HG02884 (cell line): ENCODE measurements at regions not wholly inside any gene's neighbourhood (a gene's known extent, or its start where the extent isn't known, plus 50 kb on each side); places are given as distances from the start of the nearest gene placed in this dataset.

Source experiments
- ATAC-seq: cut with Tn5 transposase; IDR thresholded peaks from one replicate; pipeline ENCODE4 v1.9.1; 2021; ENCODE audit warnings: mild to moderate bottlenecking, moderate library complexity; ENCODE audit not compliant: unreplicated experiment

DNA sequence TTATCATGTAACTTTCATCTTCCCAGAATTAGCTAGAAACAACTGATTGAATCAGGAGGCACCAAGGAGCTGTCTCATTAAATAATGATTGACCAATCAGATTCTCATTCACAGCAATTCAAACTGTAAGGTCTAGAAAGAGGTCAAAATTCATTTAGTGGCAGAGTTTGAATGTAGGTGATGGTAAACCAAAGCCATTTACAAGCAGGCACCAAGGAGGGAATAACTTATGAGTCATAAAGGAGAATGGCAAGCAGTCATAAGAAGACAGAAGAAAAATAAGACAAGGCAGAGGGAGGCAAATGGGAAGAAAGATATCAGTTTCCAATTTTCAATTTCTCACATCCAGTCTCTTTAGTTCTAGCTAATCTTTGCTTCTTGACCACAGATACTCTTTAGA lies 52.9 kb upstream of the DEFB112 start:
- ATAC-seq = no peak

DNA sequence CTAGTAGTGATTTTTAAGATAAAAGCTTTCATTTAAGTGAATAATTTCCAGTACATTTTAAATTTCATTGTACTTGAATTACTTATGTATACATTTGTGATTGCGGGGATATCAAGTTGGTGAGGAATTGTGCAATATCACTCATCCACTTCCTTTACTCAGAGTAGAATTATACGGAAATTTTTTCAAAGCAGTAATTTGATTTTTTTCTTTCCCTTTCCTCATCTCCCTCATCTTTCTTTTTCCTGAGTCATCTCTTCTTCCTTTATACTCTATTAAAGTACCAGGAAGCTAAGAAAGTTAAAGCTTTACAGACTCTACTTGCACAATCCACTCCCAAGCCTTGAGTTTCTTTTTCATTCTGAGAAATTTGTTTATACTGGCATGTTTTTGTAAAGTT lies 60.9 kb upstream of the DEFB112 start:
- ATAC-seq = no peak

DNA sequence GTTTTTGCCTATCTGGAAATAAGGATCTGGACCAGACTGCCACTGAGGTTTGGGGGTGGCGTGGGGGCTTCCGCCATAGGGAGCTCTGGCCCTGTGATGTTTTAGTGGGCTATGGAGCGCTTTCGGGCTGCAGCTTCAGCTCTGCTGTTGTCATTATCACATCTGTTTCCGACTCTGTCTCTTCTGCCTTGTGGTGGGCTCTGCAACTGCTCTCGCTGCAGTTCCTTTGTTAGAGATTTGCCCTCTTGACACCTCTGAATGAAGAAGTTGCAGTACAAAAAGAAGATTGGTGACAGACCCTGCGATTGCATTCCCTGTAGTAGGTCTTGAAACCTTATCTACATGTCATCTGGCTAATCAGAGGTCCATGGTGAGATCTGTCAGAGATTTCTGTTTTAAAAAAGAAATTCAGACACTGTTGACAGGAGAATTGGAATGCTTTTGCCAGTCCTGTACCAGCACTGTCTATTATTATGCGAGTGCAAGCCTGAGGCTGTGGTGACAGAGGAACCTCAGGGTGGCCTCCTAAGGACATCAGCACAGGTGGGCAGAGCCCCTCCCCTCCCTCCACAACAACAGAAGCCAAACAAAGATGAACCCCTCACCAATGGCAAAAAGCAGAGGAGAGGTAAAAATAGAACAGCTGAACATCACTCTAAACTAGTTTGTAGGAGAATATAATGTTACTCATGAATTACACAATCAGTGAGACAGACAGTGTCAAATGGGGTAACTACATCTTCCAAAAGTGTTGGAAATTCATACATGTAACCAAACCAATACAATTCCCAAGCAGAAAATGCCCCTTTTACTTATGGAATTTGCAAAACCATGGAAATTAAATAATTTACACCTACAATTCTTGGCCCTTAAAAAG lies 63.5 kb upstream of the DEFB112 start:
- ATAC-seq = no peak

DNA sequence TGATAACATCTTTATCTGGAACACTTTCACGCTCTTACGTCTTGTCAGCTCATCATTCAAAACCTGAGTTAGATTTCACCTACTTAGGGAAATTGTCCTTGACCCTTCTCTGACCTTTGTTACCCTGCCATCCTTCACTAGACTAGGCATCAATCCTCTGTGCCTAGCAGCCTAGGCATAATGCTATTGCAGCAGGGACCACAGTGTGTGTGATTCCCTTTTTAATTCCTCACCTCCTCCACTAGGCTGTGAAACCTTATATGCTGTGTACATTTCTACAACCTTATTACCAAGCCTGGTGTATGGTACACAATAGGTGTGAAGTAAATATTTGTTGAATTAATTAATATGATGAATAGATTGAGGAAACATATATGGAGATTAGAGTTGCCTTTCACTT lies 66.7 kb upstream of the DEFB112 start:
- ATAC-seq = no peak

DNA sequence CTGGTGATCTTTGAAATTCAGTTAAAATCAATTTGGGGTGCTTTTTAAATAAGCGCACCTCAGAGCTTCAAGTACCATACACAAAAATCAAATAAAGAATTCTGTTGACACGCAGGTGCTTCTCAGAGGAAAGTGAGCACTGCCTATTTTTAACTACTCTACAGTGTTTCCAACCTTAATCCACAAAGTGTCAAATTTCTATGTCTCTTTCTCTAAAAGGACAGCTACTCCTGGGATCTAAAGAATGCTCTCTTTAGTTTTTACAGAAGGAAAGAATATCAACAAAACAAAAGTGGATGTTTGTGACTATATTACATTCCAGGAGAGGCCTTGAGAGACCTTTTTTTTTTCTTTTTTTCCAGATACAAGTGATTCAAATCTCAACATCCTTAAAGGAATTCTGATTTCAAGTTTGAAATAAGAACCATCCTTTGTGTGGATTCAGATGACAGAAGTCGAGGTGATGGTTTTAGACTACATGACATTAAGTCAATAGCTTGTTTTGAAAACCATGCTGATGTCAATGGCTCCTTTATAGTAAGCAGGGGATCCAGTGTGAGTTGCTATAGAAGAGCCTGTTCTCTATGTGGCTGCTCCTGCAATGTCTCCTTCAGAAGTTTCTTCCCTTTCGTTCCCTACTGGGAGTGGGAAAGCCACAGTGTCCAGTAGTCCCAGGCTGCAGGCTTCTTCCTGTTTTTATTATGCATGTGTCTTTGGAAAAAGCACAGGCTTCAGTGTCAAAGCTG lies 67.2 kb upstream of the DEFB112 start:
- ATAC-seq = no peak

DNA sequence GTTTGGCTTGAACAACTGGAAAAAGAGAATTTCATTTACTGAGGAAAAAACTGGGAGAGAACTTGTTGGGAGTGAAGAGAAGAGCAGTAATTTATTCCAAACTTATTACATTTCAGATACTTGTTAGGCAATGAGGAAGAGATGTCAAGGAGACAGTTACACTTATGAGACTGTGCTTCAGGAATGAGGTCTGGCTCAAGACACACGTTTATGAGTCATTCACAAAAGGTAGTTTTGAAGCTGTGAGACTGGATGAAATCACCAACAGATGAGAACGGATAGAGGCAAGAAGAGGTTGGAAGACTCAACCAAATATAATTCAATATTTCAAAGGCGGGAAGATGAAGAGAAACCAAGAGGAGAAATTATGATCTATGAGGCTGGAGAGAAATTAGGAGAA lies 70.6 kb upstream of the DEFB112 start:
- ATAC-seq = no peak

DNA sequence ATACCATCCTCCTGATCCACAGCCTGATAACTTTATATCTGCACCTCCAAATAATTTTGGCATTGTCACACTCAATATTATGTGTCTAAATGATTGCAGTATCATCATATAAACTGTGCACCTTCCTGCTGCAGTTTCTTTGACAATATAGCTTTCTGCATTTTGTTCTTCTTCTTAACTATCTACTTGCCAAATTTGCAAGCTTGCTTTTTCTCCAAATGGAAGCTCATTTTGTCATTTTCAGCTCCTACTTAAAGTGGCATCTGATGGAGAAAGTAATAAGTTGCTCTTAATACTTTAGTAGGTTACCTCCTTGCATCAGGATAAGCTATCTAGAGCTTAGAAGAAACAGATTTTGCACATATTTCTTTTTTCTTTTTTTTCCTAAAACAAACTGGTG lies 74.0 kb upstream of the DEFB112 start:
- no peak for ATAC-seq

DNA sequence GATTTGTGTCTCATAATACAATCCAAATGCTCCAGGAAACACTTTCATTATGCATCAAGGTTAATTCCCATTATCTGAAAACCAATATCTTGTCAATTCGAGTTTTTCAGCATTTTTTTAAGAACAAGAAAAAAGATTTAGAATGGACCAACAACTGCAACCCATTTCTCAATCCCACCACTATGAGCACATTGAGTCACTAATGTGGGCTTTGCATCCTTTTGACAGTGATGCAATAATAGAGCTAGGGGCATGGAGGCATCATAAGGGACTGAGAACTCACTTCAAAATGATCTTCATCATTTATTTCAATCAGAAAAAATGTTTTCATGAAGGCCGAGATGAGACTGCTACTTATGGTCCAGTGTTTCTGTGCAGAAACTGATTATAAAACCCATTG lies 74.8 kb upstream of the DEFB112 start:
- no peak for ATAC-seq

DNA sequence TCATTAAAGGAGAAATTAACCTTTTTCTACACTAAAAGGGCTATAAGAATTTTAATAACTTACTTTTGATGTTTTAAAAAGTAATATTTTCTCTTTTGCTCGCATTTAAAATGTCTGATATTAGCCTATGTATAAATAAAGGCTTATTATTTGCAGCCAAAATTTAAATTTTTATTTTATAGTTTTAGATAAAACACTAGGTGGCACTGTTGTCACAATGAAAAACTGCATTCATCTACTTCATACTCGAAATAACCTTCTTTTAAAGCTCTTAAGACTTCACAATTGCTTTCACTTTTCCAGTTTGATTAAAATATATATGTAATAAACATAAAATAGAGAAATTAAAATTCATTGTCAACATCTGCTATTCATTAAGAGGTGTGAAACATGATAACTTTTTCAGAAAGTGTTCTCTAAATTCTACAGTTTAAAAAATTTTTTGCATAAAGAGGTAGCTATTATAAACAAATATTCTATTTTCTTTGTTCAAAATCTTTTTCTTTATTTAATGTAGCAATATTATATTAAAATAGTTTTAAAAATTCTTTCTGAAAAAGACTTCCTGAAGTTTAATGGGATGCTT lies 78.8 kb upstream of the DEFB112 start:
- no peak for ATAC-seq

DNA sequence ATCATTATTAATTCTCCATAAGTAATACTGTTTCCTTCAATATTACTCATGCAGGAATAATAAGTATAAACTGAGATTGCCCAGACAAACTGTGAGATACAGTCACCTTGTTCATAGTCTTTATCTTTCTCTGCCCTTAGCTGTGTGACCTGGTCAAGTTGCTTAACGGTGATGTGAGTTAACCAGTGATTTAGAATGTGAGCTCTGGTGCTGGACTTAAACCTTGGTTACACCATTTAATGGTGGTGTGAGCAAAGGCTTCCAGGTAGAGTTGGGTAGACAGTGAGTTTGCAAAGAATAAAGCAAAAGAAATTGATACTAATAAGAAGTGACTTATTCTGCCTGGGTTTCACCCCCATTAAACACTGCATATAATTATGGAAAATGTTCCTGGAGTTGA lies 86.2 kb upstream of the DEFB112 start:
- ATAC-seq = no peak

DNA sequence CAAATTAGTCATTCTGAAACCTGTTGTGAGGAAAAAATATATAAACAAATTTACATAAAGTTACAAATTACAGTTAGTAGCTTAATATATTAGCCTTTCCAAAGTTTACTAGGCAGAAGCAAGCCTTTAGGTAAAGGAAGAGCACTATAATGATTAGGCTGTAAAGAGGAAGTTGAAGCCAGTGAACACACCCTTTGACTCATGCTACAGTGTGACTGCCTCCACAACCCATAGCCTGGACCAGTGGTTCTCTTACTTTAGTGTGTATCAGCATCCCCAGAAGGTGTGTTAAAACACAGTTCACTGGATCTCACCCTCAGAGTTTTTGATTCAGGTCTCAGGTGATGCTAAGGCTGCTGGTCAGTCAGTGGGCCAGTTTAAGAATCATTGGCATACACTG lies 91.4 kb upstream of the DEFB112 start:
- no peak for ATAC-seq

DNA sequence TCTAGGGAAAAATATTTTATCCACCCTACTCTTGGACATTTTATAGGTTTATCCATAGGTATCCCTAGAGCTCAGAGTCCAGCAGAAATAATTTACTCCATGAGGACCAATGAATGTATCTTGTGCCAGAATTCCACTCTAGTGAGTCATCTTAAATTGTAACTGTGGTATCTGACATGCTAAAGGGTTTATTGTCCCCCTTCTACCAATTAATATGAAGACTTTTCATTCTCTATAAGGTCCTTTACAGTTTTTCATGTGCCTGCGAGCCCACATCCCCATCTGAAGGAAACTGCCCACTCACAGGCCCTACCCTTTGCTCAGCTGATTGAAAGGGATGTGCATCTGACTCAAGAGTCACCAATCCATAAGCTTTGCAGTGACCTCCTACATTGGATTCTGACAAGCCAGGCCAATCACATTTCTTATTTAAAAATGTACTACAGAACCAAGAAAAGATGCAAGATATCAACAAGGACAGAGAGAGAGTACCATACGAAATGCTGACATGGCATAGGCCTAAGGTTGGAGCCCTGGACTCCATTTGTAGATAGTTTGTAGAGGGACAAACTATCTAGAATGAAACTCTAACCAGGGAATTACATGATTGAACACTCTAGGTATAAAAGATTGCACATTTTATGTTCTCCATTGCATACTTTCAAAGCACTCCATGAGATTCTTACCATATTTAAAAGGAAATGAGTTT lies 93.4 kb upstream of the DEFB112 start:
- no peak for ATAC-seq

DNA sequence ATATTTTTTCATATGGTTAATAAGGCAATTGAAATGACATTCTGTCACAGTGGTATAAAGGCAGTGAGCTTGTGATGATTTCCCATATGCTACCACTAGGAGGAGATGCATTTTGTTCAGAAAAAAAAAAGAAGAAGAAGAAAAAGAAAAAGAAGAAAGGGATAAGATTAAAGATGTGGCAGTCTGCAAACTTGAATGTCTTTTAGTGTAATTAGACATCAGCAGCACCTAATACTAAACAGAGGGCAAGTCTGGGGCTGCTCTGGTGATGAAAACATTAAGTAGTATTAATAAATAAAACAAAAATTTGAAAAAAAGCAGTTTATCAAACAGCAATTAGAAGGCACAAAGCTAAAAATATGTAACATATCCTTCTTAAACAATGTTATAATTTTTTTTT lies 95.4 kb upstream of the DEFB112 start:
- ATAC-seq = peak; percentile 47

DNA sequence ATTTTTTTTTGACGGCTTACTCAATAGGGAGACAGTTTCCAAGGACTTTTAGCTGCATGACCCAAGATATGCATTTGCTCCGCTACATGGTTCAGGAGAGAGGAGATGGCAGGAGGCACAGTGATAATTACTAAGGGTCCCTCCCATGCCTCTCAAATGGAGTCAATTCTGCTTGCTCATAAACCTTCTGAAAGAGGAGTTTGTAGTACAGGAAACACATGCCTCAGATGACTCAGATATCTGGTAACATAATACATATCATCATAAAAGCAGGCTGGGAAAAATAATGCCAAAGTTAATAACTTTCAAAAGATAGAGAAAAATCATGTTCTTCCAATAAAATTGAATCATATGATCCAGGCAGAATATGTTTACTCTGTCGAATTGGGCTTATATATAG lies 97.6 kb upstream of the DEFB112 start:
- no peak for ATAC-seq

DNA sequence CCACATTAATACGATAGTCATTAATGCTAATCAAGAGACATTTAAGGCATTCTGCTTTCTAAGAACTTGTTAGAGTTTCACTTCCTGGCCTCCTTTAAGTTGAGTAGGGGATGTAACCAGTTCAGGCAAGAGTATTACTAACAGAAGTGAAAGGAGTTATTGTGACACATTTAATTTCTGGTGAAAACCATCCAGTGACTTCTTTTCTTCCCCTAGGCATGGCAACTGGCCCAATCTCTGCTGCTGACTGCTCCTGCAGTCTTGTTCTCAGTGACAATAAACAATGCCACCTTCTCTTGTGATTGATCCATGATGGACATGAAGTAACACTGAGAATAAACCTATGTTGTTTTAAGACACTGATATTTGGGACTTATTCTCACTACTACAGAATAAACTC lies 130.9 kb upstream of the DEFB112 start:
- ATAC-seq = no peak

DNA sequence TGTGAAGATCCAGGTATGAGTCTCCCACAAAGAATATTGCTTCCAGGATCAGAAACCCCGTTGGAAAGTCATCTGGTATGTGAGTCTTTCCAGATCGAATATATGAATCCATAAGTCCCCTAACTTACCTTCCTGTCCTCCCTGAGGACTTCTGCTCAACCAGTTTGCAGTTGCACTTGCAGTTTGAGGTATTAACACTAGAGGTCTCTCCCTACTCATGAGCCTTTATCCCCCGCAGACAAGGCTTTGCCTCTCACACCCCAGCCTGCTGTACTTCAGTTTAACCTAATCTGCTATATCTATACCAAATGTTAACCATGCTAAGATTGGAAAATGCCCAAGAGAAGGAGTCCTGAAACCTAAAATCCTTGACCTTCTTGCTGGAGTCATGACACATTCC lies 135.3 kb upstream of the DEFB112 start:
- no peak for ATAC-seq

DNA sequence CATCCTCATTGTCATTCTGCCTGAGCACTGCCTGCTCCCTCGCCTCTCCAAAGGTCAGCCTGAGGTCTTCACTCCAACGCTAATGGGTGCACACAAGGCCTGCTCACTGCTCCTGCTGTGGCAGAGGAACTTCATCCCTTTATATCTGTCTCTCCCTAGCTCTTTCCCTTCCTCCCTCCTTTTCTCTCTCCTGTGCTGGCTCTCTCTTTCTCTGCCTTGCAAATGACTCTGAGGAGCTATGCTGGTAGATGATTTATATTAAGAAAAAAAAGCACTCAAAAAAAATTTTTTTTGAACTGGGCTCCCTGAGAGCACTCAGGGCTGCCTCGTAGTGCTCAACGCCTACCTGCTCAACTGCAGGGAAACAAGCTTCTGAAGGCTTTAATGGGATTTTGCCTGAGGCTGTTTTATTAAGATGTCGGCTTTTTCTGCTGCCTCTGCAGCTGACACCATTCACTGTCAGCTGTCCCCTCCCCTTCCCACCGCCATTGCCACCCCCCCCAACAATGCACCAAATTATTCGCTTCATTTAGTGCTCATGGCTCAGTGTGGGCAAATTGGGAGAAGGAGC lies 137.7 kb upstream of the DEFB112 start:
- no peak for ATAC-seq

DNA sequence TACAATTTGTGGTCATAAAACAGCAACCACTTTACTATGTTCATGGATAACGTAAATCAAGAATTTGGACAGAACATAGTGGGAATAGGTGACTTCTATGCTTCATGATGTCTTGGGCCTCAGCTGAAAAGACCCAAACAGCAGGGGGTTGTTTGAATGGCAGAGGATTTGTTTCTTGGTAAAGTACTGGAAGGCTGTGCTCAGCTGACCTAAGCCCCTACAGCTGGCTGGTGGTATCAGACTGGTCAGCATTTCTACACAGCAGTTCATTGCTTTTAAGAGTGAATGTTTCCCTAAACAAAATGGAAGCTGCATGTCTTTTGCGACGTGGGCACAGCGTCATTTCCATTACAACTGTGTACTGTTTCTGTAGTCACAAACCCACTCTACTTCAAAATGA lies 148.5 kb upstream of the DEFB112 start:
- ATAC-seq = no peak

DNA sequence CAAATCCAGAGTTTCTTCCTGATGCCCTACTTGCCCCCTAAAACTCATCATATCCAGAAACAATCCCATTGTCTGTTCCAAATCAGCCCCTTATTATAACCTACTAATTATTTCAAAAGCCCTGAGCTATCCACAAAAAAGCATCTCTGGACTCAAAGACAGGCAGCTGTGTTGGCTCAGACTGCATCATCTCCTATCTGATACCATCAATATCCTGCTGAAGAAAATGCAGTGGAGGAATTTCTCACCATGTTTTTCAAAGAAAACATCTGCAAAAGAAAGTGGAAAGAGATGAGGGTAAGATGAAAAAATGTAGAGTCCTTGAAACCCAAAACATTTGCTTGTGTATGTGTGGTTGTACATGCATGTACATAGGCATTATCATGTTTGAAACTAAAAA lies 153.0 kb upstream of the DEFB112 start:
- no peak for ATAC-seq

DNA sequence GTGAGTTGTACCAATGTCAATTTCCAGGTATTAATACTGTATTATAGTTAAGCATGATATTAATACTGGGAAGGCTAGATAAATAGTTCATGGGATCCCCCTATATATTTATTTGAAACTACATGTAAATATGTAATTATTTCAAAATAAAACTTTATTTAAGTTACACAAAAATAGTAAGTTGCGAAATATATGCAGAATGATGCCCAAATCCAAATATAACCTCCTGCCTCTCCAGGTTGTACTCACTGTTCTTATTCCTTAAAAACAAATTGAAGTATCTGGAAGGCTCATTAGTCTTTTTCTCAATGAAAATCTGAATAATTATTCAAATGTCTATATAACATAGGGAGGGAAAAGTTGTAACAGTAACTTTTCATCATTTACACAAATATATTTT lies 161.9 kb upstream of the DEFB112 start:
- ATAC-seq = no peak

DNA sequence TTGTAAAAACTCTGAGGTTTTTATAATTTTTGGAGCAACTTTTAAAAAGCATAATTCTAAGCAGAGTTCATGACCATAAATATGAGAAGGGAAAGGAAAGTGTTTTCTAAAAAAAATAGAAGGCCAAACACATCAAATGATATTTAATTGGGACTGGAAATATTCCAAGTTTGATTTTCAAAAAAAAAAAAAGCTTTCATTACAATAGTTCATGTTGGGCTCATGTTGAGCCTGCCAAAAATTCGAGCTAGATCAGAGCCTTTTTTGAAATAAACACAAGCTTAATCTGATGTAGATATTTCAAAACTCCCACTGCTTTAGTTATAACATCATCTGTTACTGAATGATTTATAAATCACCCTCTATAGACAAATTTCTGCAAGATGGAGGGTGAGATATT lies 163.4 kb upstream of the DEFB112 start:
- no peak for ATAC-seq
